K562 (cell line): ENCODE measurements at regions not wholly inside any gene's neighbourhood (a gene's known extent, or its start where the extent isn't known, plus 50 kb on each side); places are given as distances from the start of the nearest gene placed in this dataset.

Experiments used
- BHLHE40 ChIP-seq: IDR thresholded peaks from 2 replicates; pipeline ENCODE4 v1.6.1; 2011; ENCODE audit warnings: low read length, improper control_type of control experiment
- BRD4 ChIP-seq: fragments of 200-600 bp; sonication (generic); IDR thresholded peaks from 2 replicates; pipeline ENCODE4 v1.6.1; 2017; ENCODE audit warnings: inconsistent platforms
- EP300 ChIP-seq: IDR thresholded peaks from 2 replicates; pipeline ENCODE4 v1.6.1; 2012; ENCODE audit warnings: low read length, improper control_type of control experiment
- EZH2 ChIP-seq: IDR thresholded peaks from 2 replicates; pipeline ENCODE4 v1.6.1; 2012; ENCODE audit warnings: low read depth, mild to moderate bottlenecking, inconsistent platforms, low read length, borderline replicate concordance
- MYNN ChIP-seq, 2 experiments: sonication (generic); formaldehyde crosslinking in 1 of 2; IDR thresholded peaks; 2 replicates each; pipeline versions ENCODE4 v1.5.0 to v1.6.1; 2016 to 2020; ENCODE audit warnings: antibody characterized with exemption in 1 of 2, missing genetic modification reagents in 1 of 2
- NBN ChIP-seq: fragments of 450-650 bp; IDR thresholded peaks from 2 replicates; pipeline ENCODE4 v1.6.1; 2016; ENCODE audit warnings: low read depth, mild to moderate bottlenecking
- NR1H2 ChIP-seq: sonication (generic); formaldehyde crosslinking; IDR thresholded peaks from 2 replicates; pipeline ENCODE4 v1.4.0; 2020; ENCODE audit warnings: mild to moderate bottlenecking, missing genetic modification reagents
- NR2C2 ChIP-seq, 2 experiments: fragments of 200-800 bp in 1 of 2; sonication (Bioruptor generic) in 1 of 2; sonication (generic) in 1 of 2; formaldehyde crosslinking in 1 of 2; IDR thresholded peaks; 2 replicates each; pipeline versions ENCODE4 v1.6.1 to v1.8.0; 2016 to 2022; ENCODE audit warnings: mild to moderate bottlenecking in 1 of 2, missing compliant biosample characterization in 1 of 2, missing genetic modification characterization in 1 of 2, missing genetic modification reagents in 1 of 2
- POLR2AphosphoS5 ChIP-seq: IDR thresholded peaks from 2 replicates; pipeline ENCODE4 v1.6.1; 2011; ENCODE audit warnings: mild to moderate bottlenecking, low read depth, low read length, moderate library complexity; ENCODE audit not compliant: control insufficient read depth, insufficient read depth
- TCF7L2 ChIP-seq: fragments of 150-350 bp; IDR thresholded peaks from 2 replicates; pipeline ENCODE4 v1.6.1; 2016; ENCODE audit warnings: low read depth, mild to moderate bottlenecking, low read length, moderate library complexity
- ZNF561 ChIP-seq: fragments of 450-650 bp; formaldehyde crosslinking; conservative IDR thresholded peaks from 2 replicates; pipeline ENCODE4 v1.4.0; 2020; ENCODE audit warnings: mild to moderate bottlenecking, moderate library complexity
- TF ChIP-seq, protein P1 (sequence below): fragments of 250-450 bp; sonication (Bioruptor Pico); IDR thresholded peaks from 2 replicates; pipeline ENCODE4 v1.5.1; 2021; ENCODE audit warnings: mild to moderate bottlenecking
- TF ChIP-seq, protein P2 (sequence below): fragments of 450-650 bp; formaldehyde crosslinking; IDR thresholded peaks from 2 replicates; pipeline ENCODE4 v1.4.0; 2022; ENCODE audit warnings: mild to moderate bottlenecking, moderate library complexity
- TF ChIP-seq, protein P3 (sequence below), 3 experiments: IDR thresholded peaks in 2 of 3; conservative IDR thresholded peaks in 1 of 3; 2 replicates each; pipeline ENCODE4 v1.5.1; 2011 to 2012; ENCODE audit warnings: low read length in 3 of 3, mild to moderate bottlenecking in 3 of 3, control low read depth in 2 of 3, improper control_type of control experiment in 1 of 3, inconsistent platforms in 1 of 3, low read depth in 1 of 3, mixed read lengths in 1 of 3, moderate library complexity in 1 of 3; ENCODE audit not compliant: insufficient read depth in 2 of 3

DNA sequence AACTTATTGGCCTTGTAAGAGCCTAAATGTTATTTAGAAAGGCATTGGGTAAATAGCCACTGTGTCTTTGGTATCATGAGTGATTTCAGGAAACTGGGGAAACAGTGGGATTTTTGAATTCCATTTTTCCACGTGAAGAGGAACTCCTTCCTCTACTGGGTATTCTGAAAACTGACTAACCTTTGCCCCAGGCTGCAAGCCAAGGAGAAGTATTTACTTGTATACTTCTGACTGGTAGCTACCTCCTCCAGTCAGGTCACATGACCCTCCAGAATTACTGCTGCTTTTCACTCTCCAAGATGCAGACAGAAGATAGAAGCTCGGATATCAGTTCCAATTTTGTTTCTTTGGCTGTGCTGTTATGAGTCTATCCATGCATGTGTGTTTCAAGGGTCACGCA lies 50.9 kb upstream of the MAP3K13 start:
- TF ChIP-seq ZNF561, result no peak
- no peak for TF ChIP-seq EZH2
- no peak for TF ChIP-seq MYNN (IDR thresholded peaks at IDR 0.05)
- TF ChIP-seq MYNN (CRISPR knock-in tag; IDR thresholded peaks at IDR 0.05), result no peak
- no peak for TF ChIP-seq EP300
- TF ChIP-seq NR1H2, result no peak
- TF ChIP-seq, protein P1, sequence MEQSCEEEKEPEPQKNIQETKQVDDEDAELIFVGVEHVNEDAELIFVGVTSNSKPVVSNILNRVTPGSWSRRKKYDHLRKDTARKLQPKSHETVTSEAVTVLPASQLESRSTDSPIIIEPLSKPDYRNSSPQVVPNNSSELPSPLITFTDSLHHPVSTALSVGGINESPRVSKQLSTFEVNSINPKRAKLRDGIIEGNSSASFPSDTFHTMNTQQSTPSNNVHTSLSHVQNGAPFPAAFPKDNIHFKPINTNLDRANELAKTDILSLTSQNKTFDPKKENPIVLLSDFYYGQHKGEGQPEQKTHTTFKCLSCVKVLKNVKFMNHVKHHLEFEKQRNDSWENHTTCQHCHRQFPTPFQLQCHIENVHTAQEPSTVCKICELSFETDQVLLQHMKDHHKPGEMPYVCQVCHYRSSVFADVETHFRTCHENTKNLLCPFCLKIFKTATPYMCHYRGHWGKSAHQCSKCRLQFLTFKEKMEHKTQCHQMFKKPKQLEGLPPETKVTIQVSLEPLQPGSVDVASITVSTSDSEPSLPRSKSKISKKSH, result no peak
- TF ChIP-seq, protein P2, sequence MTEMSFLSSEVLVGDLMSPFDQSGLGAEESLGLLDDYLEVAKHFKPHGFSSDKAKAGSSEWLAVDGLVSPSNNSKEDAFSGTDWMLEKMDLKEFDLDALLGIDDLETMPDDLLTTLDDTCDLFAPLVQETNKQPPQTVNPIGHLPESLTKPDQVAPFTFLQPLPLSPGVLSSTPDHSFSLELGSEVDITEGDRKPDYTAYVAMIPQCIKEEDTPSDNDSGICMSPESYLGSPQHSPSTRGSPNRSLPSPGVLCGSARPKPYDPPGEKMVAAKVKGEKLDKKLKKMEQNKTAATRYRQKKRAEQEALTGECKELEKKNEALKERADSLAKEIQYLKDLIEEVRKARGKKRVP (CRISPR knock-in tag), result no peak
- TF ChIP-seq BRD4, result no peak
- TF ChIP-seq, protein P3, sequence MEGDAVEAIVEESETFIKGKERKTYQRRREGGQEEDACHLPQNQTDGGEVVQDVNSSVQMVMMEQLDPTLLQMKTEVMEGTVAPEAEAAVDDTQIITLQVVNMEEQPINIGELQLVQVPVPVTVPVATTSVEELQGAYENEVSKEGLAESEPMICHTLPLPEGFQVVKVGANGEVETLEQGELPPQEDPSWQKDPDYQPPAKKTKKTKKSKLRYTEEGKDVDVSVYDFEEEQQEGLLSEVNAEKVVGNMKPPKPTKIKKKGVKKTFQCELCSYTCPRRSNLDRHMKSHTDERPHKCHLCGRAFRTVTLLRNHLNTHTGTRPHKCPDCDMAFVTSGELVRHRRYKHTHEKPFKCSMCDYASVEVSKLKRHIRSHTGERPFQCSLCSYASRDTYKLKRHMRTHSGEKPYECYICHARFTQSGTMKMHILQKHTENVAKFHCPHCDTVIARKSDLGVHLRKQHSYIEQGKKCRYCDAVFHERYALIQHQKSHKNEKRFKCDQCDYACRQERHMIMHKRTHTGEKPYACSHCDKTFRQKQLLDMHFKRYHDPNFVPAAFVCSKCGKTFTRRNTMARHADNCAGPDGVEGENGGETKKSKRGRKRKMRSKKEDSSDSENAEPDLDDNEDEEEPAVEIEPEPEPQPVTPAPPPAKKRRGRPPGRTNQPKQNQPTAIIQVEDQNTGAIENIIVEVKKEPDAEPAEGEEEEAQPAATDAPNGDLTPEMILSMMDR (IDR thresholded peaks at IDR 0.05 in 2 of 3, conservative IDR thresholded peaks at IDR 0.05 in 1 of 3; ENCODE audit: insufficient read depth in 2 of 3, low read depth in 1 of 3, low read length in 3 of 3), result no peak
- no peak for TF ChIP-seq POLR2AphosphoS5
- TF ChIP-seq NR2C2 (CRISPR knock-in tag; IDR thresholded peaks at IDR 0.05), result no peak
- no peak for TF ChIP-seq NR2C2 (tag; IDR thresholded peaks at IDR 0.05)
- TF ChIP-seq TCF7L2, result no peak
- no peak for TF ChIP-seq BHLHE40
- no peak for TF ChIP-seq NBN
